Natural killer cell (primary cell): ENCODE measurements at regions not wholly inside any gene's neighbourhood (a gene's known extent, or its start where the extent isn't known, plus 50 kb on each side); places are given as distances from the start of the nearest gene placed in this dataset.

Experiments
- ATAC-seq, 3 donors: fragments of 150-1000 bp in 2 of 3; fragments of 200-7000 bp in 1 of 3; cut with Tn5 transposase; 1 replicate in 1 of 3; 2 replicates in 2 of 3; pipeline ENCODE4 v1.10.0; 2021; ENCODE audit warnings: mild to moderate bottlenecking in 2 of 3, moderate library complexity in 2 of 3
- DNase-seq, 2 donors: peaks; one replicate each; pipeline versions ENCODE4 v3.0.0 to v3.0.0-alpha.2; 2013 to 2021; ENCODE audit warnings: mixed read lengths in 1 of 2
- H3K27ac ChIP-seq: one replicate; pipeline ENCODE4 v1.5.1; 2013; ENCODE audit warnings: mild to moderate bottlenecking, low read length
- H3K27me3 ChIP-seq: one replicate; pipeline ENCODE4 v1.6.1; 2013; ENCODE audit warnings: low read length; ENCODE audit not compliant: control insufficient read depth, insufficient read depth
- H3K36me3 ChIP-seq: one replicate; pipeline ENCODE4 v1.6.1; 2013; ENCODE audit warnings: low read length; ENCODE audit not compliant: control insufficient read depth, insufficient read depth
- H3K4me1 ChIP-seq: one replicate; pipeline ENCODE4 v1.6.1; 2013; ENCODE audit warnings: low read length; ENCODE audit not compliant: control insufficient read depth, insufficient read depth
- H3K4me3 ChIP-seq: one replicate; pipeline ENCODE4 v1.5.1; 2013; ENCODE audit warnings: low read length
- H3K9me3 ChIP-seq: one replicate; pipeline ENCODE4 v1.6.1; 2013; ENCODE audit warnings: low read length; ENCODE audit not compliant: control insufficient read depth, insufficient read depth
- H3K27ac Mint-ChIP-seq, 2 donors: one replicate each; pipeline ENCODE4 v1.8.0; 2022; ENCODE audit warnings: mild to moderate bottlenecking in 2 of 2, mixed read lengths in 2 of 2, moderate library complexity in 1 of 2
- H3K27me3 Mint-ChIP-seq, 2 donors: one replicate each; pipeline ENCODE4 v1.8.0; 2022; ENCODE audit warnings: low read depth in 2 of 2, mixed read lengths in 2 of 2
- H3K36me3 Mint-ChIP-seq: one replicate; pipeline ENCODE4 v1.8.0; 2022; ENCODE audit warnings: mixed read lengths
- H3K4me1 Mint-ChIP-seq, 2 donors: one replicate each; pipeline ENCODE4 v1.8.0; 2022; ENCODE audit warnings: mixed read lengths in 2 of 2
- H3K4me3 Mint-ChIP-seq: one replicate; pipeline ENCODE4 v1.8.0; 2022; ENCODE audit warnings: mild to moderate bottlenecking, moderate library complexity, mixed read lengths
- H3K9me3 Mint-ChIP-seq, 2 donors: one replicate each; pipeline ENCODE4 v1.8.0; 2022; ENCODE audit warnings: mixed read lengths in 2 of 2
- CTCF ChIP-seq: fragments of 200-600 bp; IDR thresholded peaks from one replicate; pipeline ENCODE4 v1.8.0; 2022; ENCODE audit warnings: antibody characterized with exemption
- WGBS: methylation state at CpG from one replicate; pipeline ENCODE4 v1.1.7; 2013; ENCODE audit warnings: missing lambda C conversion rate; ENCODE audit not compliant: insufficient coverage; 5-methylcytosine and 5-hydroxymethylcytosine counted together
- intact Hi-C: fragments of 100-400 bp; cut with micrococcal nuclease; formaldehyde crosslinking; loops from one replicate; pipeline ENCODE4 v1.14.2; 2022

GRCh38 chr5:74501674-74502478 is 138.7 kb downstream of the ENC1 start:
- peaks cover 0 to 9% of the 10 kb centered on the region in 2 donors for H3K27me3 Mint-ChIP-seq
- H3K9me3 Mint-ChIP-seq: no peaks in the 10 kb centered on the region
- intact Hi-C loops: no loop called here
- no peak for TF ChIP-seq CTCF
- H3K36me3 Mint-ChIP-seq: no peaks in the 10 kb centered on the region
- Histone ChIP-seq H3K9me3 (no peaks in the 10 kb centered on the region), H3K36me3 (no peaks in the 10 kb centered on the region), H3K27ac (no peak overlapping the region), H3K4me1 (no peaks in the 10 kb centered on the region), H3K4me3 (no peak overlapping the region), H3K27me3 (no peaks in the 10 kb centered on the region)
- peaks cover 9% of the 10 kb centered on the region in 2 donors for H3K4me1 Mint-ChIP-seq
- no peak overlapping the region for H3K4me3 Mint-ChIP-seq
- DNase-seq (no peak), ATAC-seq (no peak)
- WGBS: 92% methylated on average over 3 of the region's 5 CpGs
- no peak overlapping the region for H3K27ac Mint-ChIP-seq

- ATAC-seq (no peak), DNase-seq (no peak)
- Mint-ChIP-seq H3K4me1 (peaks cover 9% of the 10 kb centered on the region in 2 donors), H3K27ac (no peak overlapping the region), H3K36me3 (no peaks in the 10 kb centered on the region), H3K4me3 (no peak overlapping the region), H3K9me3 (no peaks in the 10 kb centered on the region), H3K27me3 (no peaks in the 10 kb centered on the region)
- Histone ChIP-seq H3K27me3 (no peaks in the 10 kb centered on the region), H3K27ac (no peak overlapping the region), H3K36me3 (no peaks in the 10 kb centered on the region), H3K4me1 (no peaks in the 10 kb centered on the region), H3K9me3 (no peaks in the 10 kb centered on the region), H3K4me3 (no peak overlapping the region)
- TF ChIP-seq CTCF: no peak
- intact Hi-C loops: no loop called here
- WGBS: 84% methylated on average over 7 of the region's 9 CpGs
These were observed 140.2 kb downstream of the ENC1 start for GRCh38 chr5:74500110-74500917.

- Histone ChIP-seq H3K36me3 (no peaks in the 10 kb centered on the region), H3K27ac (no peak overlapping the region), H3K4me3 (no peak overlapping the region), H3K9me3 (no peaks in the 10 kb centered on the region), H3K27me3 (no peaks in the 10 kb centered on the region), H3K4me1 (no peaks in the 10 kb centered on the region)
- no peak for DNase-seq
- intact Hi-C loops: no loop called here
- Mint-ChIP-seq H3K4me1 (peaks cover 4% of the 10 kb centered on the region in 2 donors), H3K9me3 (no peaks in the 10 kb centered on the region), H3K4me3 (no peak overlapping the region), H3K27me3 (peaks cover 0 to 2% of the 10 kb centered on the region in 2 donors), H3K36me3 (no peaks in the 10 kb centered on the region), H3K27ac (no peak overlapping the region)
- 93% methylated on average over 1 of the region's 4 CpGs for WGBS
- TF ChIP-seq CTCF: no peak
- no peak for ATAC-seq
These were observed 141.1 kb downstream of the ENC1 start for GRCh38 chr5:74499256-74500050.
